H9 (cell line): ENCODE measurements at regions not wholly inside any gene's neighbourhood (a gene's known extent, or its start where the extent isn't known, plus 50 kb on each side); places are given as distances from the start of the nearest gene placed in this dataset.

Source experiments
- DNase-seq: peaks from one replicate; pipeline ENCODE4 v3.0.0-alpha.2; 2017
- H2AFZ ChIP-seq: one replicate; pipeline ENCODE4 v1.6.1; 2013; ENCODE audit warnings: mild to moderate bottlenecking, low read length, control low read depth, moderate library complexity
- H2AK5ac ChIP-seq: 2 replicates; pipeline ENCODE4 v1.6.1; 2013; ENCODE audit warnings: low read length, control low read depth, mixed read lengths; ENCODE audit not compliant: insufficient read length
- H2BK120ac ChIP-seq: one replicate; pipeline ENCODE4 v1.6.1; 2013; ENCODE audit warnings: low read depth, mild to moderate bottlenecking, low read length, control low read depth, inconsistent platforms; ENCODE audit not compliant: poor library complexity, severe bottlenecking
- H2BK12ac ChIP-seq: 2 replicates; pipeline ENCODE4 v1.6.1; 2013; ENCODE audit warnings: low read length, control low read depth, mixed read lengths, low read depth; ENCODE audit not compliant: insufficient read length
- H2BK15ac ChIP-seq: 2 replicates; pipeline ENCODE4 v1.6.1; 2013; ENCODE audit warnings: low read depth, low read length, control low read depth
- H2BK20ac ChIP-seq: one replicate; pipeline ENCODE4 v1.6.1; 2013; ENCODE audit warnings: low read depth, mild to moderate bottlenecking, low read length, control low read depth, inconsistent platforms; ENCODE audit not compliant: poor library complexity, severe bottlenecking
- H2BK5ac ChIP-seq: 2 replicates; pipeline ENCODE4 v1.6.1; 2013; ENCODE audit warnings: low read length, control low read depth, mixed read lengths; ENCODE audit not compliant: insufficient read length
- H3K14ac ChIP-seq: 2 replicates; pipeline ENCODE4 v1.6.1; 2013; ENCODE audit warnings: low read length, control low read depth; ENCODE audit not compliant: insufficient read depth
- H3K18ac ChIP-seq: 2 replicates; pipeline ENCODE4 v1.6.1; 2013; ENCODE audit warnings: low read depth, mild to moderate bottlenecking, mixed read lengths, low read length, control low read depth; ENCODE audit not compliant: insufficient read length
- H3K23ac ChIP-seq: 2 replicates; pipeline ENCODE4 v1.6.1; 2013; ENCODE audit warnings: low read length, control low read depth, mixed read lengths, low read depth; ENCODE audit not compliant: insufficient read length
- H3K23me2 ChIP-seq: 2 replicates; pipeline ENCODE4 v1.6.1; 2013; ENCODE audit warnings: low read depth, mild to moderate bottlenecking, mixed read lengths, low read length, control low read depth; ENCODE audit not compliant: insufficient read length, poor library complexity, severe bottlenecking
- H3K27ac ChIP-seq: 2 replicates; pipeline ENCODE4 v1.5.1; 2013; ENCODE audit warnings: low read length, control low read depth, mixed read lengths, low read depth; ENCODE audit not compliant: insufficient read length
- H3K27me3 ChIP-seq: 2 replicates; pipeline ENCODE4 v1.6.1; 2013; ENCODE audit warnings: low read length, control low read depth, inconsistent platforms; ENCODE audit not compliant: insufficient read depth
- H3K4ac ChIP-seq: 2 replicates; pipeline ENCODE4 v1.6.1; 2013; ENCODE audit warnings: low read depth, mild to moderate bottlenecking, control low read depth, inconsistent platforms, low read length, moderate library complexity
- H3K4me1 ChIP-seq: 2 replicates; pipeline ENCODE4 v1.6.1; 2013; ENCODE audit warnings: low read length, control low read depth, inconsistent platforms; ENCODE audit not compliant: insufficient read depth
- H3K4me2 ChIP-seq: 2 replicates; pipeline ENCODE4 v1.6.1; 2013; ENCODE audit warnings: low read length, control low read depth, mixed read lengths; ENCODE audit not compliant: insufficient read length, insufficient read depth
- H3K56ac ChIP-seq: 2 replicates; pipeline ENCODE4 v1.6.1; 2013; ENCODE audit warnings: low read depth, mild to moderate bottlenecking, mixed read lengths, low read length, control low read depth; ENCODE audit not compliant: insufficient read length
- H3K79me1 ChIP-seq: 2 replicates; pipeline ENCODE4 v1.6.1; 2013; ENCODE audit warnings: low read depth, mild to moderate bottlenecking, moderate library complexity, low read length, control low read depth, inconsistent platforms; ENCODE audit not compliant: insufficient read depth, poor library complexity, severe bottlenecking
- H3K79me2 ChIP-seq: 2 replicates; pipeline ENCODE4 v1.6.1; 2013; ENCODE audit warnings: low read length, control low read depth, inconsistent platforms; ENCODE audit not compliant: insufficient read depth
- H3K9ac ChIP-seq: 2 replicates; pipeline ENCODE4 v1.6.1; 2013; ENCODE audit warnings: low read length, control low read depth, mixed read lengths; ENCODE audit not compliant: insufficient read length; ENCODE audit errors: extremely low read depth
- H3K9me3 ChIP-seq: one replicate; pipeline ENCODE4 v1.6.1; 2013; ENCODE audit warnings: low read depth, low read length, inconsistent platforms; ENCODE audit not compliant: control insufficient read depth
- H3T11ph ChIP-seq: one replicate; pipeline ENCODE4 v1.6.1; 2013; ENCODE audit warnings: mild to moderate bottlenecking, low read length, control low read depth, inconsistent platforms
- H4K20me1 ChIP-seq: one replicate; pipeline ENCODE4 v1.6.1; 2013; ENCODE audit not compliant: control insufficient read depth, insufficient read length, insufficient read depth
- H4K5ac ChIP-seq: 2 replicates; pipeline ENCODE4 v1.6.1; 2013; ENCODE audit warnings: low read depth, mild to moderate bottlenecking, mixed read lengths, low read length, control low read depth; ENCODE audit not compliant: insufficient read length
- H4K8ac ChIP-seq: replicated peaks from 2 replicates; pipeline ENCODE4 v1.6.1; 2013; ENCODE audit warnings: low read length, control low read depth, mixed read lengths, low read depth; ENCODE audit not compliant: insufficient read length
- H4K91ac ChIP-seq: 2 replicates; pipeline ENCODE4 v1.6.1; 2013; ENCODE audit warnings: low read depth, mild to moderate bottlenecking, moderate library complexity, mixed read lengths, low read length, control low read depth; ENCODE audit not compliant: insufficient read length
- H3K27ac Mint-ChIP-seq, 3 experiments: 2 replicates in 2 of 3; 3 replicates in 1 of 3; pipeline ENCODE4 v1.8.0; 2020 to 2021; ENCODE audit warnings: mixed read lengths in 3 of 3, mild to moderate bottlenecking in 1 of 3, moderate library complexity in 1 of 3
- H3K27me3 Mint-ChIP-seq: 2 replicates; pipeline ENCODE4 v1.8.0; 2021; ENCODE audit warnings: low read depth, mild to moderate bottlenecking, moderate library complexity, mixed read lengths
- H3K36me3 Mint-ChIP-seq, 3 experiments: 2 replicates in 2 of 3; 3 replicates in 1 of 3; pipeline ENCODE4 v1.8.0; 2020 to 2021; ENCODE audit warnings: low read depth in 3 of 3, mixed read lengths in 3 of 3; ENCODE audit not compliant: insufficient read depth in 1 of 3
- H3K4me1 Mint-ChIP-seq, 2 experiments: 2 replicates each; pipeline ENCODE4 v1.8.0; 2020; ENCODE audit warnings: mixed read lengths in 2 of 2
- H3K4me3 Mint-ChIP-seq, 2 experiments: 2 replicates in 1 of 2; 3 replicates in 1 of 2; pipeline ENCODE4 v1.8.0; 2020 to 2021; ENCODE audit warnings: mild to moderate bottlenecking in 2 of 2, mixed read lengths in 2 of 2, moderate library complexity in 1 of 2
- H3K9me3 Mint-ChIP-seq, 2 experiments: 2 replicates in 1 of 2; 3 replicates in 1 of 2; pipeline ENCODE4 v1.8.0; 2020; ENCODE audit warnings: mild to moderate bottlenecking in 2 of 2, mixed read lengths in 2 of 2, moderate library complexity in 1 of 2
- WGBS: extraction: QIAGEN DNeasy Blood & Tissue Kit; methylation state at CpG from one replicate; pipeline ENCODE4 v1.1.7; 2013; ENCODE audit warnings: missing lambda C conversion rate, low lambda C conversion rate, mixed read lengths; ENCODE audit not compliant: insufficient read length; ENCODE audit errors: extremely low coverage; 5-methylcytosine and 5-hydroxymethylcytosine counted together
- TF ChIP-seq, protein P1 (sequence below): fragments of 200-600 bp; sonication (generic); conservative IDR thresholded peaks from 3 replicates; pipeline ENCODE4 v1.8.0; 2021; ENCODE audit warnings: antibody characterized with exemption, mild to moderate bottlenecking

DNA sequence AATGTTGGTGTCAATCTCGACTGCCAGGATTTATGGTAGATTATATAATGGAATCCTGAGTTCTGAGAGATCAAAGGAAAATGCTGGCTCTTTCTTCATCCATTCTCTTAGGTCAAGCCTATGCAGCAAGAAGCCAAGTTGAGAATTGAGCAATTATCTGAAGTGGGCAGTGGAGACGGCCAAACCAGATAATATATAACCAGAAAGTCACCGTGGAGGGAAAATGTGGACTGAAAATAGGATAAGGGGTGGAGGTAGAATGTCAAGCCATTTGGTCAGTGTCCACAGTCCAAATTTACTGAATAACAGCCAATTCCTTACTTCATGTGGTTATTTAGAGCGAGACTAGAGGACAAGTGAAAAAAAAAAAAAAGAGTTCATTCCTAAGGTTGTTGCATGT lies 107.8 kb upstream of the ESR1 start:
- H3K27me3 Mint-ChIP-seq, result no peaks in the 10 kb centered on the region
- WGBS, result no CpG with 5 or more reads among the region's 4 CpGs

More for the DNA sequence above, 107.8 kb upstream of the ESR1 start:
- H3K27ac ChIP-seq, result no peak overlapping the region
- no peak overlapping the region for H2BK15ac ChIP-seq
- no peak overlapping the region for H3K4ac ChIP-seq
- H3K23ac ChIP-seq, result no peak overlapping the region
- H3K79me1 ChIP-seq, result no peaks in the 10 kb centered on the region
- H2AFZ ChIP-seq, result no peak overlapping the region
- H3K14ac ChIP-seq, result no peak overlapping the region
- H3K23me2 ChIP-seq, result no peaks in the 10 kb centered on the region
- no peak overlapping the region for H3K9ac ChIP-seq
- no peaks in the 10 kb centered on the region for H3K9me3 ChIP-seq
- no peaks in the 10 kb centered on the region for H4K20me1 ChIP-seq
- no peak overlapping the region for H4K91ac ChIP-seq
- H4K5ac ChIP-seq, result no peak overlapping the region
- H3T11ph ChIP-seq, result no peak overlapping the region
- DNase-seq, result no peak
- no peaks in the 10 kb centered on the region for H3K79me2 ChIP-seq
- H3K4me2 ChIP-seq, result no peak overlapping the region
- H4K8ac ChIP-seq, result no peak overlapping the region
- Mint-ChIP-seq H3K36me3 (no peaks in the 10 kb centered on the region), H3K4me1 (peaks cover 4% of the 10 kb centered on the region in 2 experiments; a peak in 3 of 4 replicates), H3K4me3 (no peak overlapping the region), H3K27ac (no peak overlapping the region), H3K9me3 (no peaks in the 10 kb centered on the region)
- H3K27me3 ChIP-seq, result no peaks in the 10 kb centered on the region
- H2BK20ac ChIP-seq, result no peak overlapping the region
- TF ChIP-seq, protein P1, sequence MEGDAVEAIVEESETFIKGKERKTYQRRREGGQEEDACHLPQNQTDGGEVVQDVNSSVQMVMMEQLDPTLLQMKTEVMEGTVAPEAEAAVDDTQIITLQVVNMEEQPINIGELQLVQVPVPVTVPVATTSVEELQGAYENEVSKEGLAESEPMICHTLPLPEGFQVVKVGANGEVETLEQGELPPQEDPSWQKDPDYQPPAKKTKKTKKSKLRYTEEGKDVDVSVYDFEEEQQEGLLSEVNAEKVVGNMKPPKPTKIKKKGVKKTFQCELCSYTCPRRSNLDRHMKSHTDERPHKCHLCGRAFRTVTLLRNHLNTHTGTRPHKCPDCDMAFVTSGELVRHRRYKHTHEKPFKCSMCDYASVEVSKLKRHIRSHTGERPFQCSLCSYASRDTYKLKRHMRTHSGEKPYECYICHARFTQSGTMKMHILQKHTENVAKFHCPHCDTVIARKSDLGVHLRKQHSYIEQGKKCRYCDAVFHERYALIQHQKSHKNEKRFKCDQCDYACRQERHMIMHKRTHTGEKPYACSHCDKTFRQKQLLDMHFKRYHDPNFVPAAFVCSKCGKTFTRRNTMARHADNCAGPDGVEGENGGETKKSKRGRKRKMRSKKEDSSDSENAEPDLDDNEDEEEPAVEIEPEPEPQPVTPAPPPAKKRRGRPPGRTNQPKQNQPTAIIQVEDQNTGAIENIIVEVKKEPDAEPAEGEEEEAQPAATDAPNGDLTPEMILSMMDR, result no peak
- no peak overlapping the region for H2BK12ac ChIP-seq
- no peaks in the 10 kb centered on the region for H3K4me1 ChIP-seq
- H2BK120ac ChIP-seq, result no peak overlapping the region
- no peak overlapping the region for H3K56ac ChIP-seq
- H2BK5ac ChIP-seq, result no peak overlapping the region
- no peak overlapping the region for H3K18ac ChIP-seq
- H2AK5ac ChIP-seq, result no peak overlapping the region
